Neural progenitor cell (in vitro differentiated cells): ENCODE measurements at regions not wholly inside any gene's neighbourhood (a gene's known extent, or its start where the extent isn't known, plus 50 kb on each side); places are given as distances from the start of the nearest gene placed in this dataset.
A peak's percentile ranks its signal among the peaks of the same experiment; 100 is the strongest.

ENCODE experiments used
- DNase-seq: peaks from one replicate; pipeline ENCODE4 v3.0.0-alpha.2; 2016; ENCODE audit warnings: low spot score
- H2AFZ ChIP-seq: fragments of 200-600 bp; sonication (generic); replicated peaks from 2 replicates; pipeline ENCODE4 v1.6.1; 2016; ENCODE audit warnings: antibody characterized with exemption
- H3F3A ChIP-seq: fragments of 200-600 bp; sonication (generic); 2 replicates; pipeline ENCODE4 v1.6.1; 2016; ENCODE audit warnings: antibody characterized with exemption, low read depth
- H3K27ac ChIP-seq: fragments of 200-600 bp; sonication (generic); 2 replicates; pipeline ENCODE4 v1.5.1; 2016; ENCODE audit warnings: mild to moderate bottlenecking
- H3K27me3 ChIP-seq: fragments of 200-600 bp; sonication (generic); 2 replicates; pipeline ENCODE4 v1.6.1; 2016; ENCODE audit warnings: mild to moderate bottlenecking, moderate library complexity
- H3K36me3 ChIP-seq: fragments of 200-600 bp; sonication (generic); 2 replicates; pipeline ENCODE4 v1.5.1; 2016
- H3K4me1 ChIP-seq: fragments of 200-600 bp; sonication (generic); 2 replicates; pipeline ENCODE4 v1.6.1; 2016; ENCODE audit warnings: mixed run types
- H3K4me2 ChIP-seq: fragments of 200-600 bp; sonication (generic); 2 replicates; pipeline ENCODE4 v1.6.1; 2016
- H3K4me3 ChIP-seq: fragments of 200-600 bp; sonication (generic); 2 replicates; pipeline ENCODE4 v1.5.1; 2016
- H3K79me2 ChIP-seq: fragments of 200-600 bp; sonication (generic); 2 replicates; pipeline ENCODE4 v1.6.1; 2016; ENCODE audit warnings: low read depth
- H3K9ac ChIP-seq: fragments of 200-600 bp; sonication (generic); 2 replicates; pipeline ENCODE4 v1.6.1; 2016
- H3K9me3 ChIP-seq: fragments of 200-600 bp; sonication (generic); 2 replicates; pipeline ENCODE4 v1.5.1; 2016; ENCODE audit warnings: low read depth
- H4K20me1 ChIP-seq: fragments of 200-600 bp; sonication (generic); 2 replicates; pipeline ENCODE4 v1.6.1; 2016; ENCODE audit warnings: low read depth
- H3K27ac Mint-ChIP-seq: 3 replicates; pipeline ENCODE4 v1.8.0; 2021; ENCODE audit warnings: mixed read lengths
- H3K27me3 Mint-ChIP-seq: 2 replicates; pipeline ENCODE4 v1.8.0; 2022; ENCODE audit warnings: low read depth, mild to moderate bottlenecking, inconsistent platforms, moderate library complexity, mixed read lengths; ENCODE audit not compliant: insufficient read depth
- H3K36me3 Mint-ChIP-seq: 3 replicates; pipeline ENCODE4 v1.8.0; 2021; ENCODE audit warnings: mixed read lengths
- H3K4me1 Mint-ChIP-seq: 3 replicates; pipeline ENCODE4 v1.8.0; 2021; ENCODE audit warnings: mixed read lengths
- H3K4me3 Mint-ChIP-seq: 3 replicates; pipeline ENCODE4 v1.8.0; 2021; ENCODE audit warnings: mild to moderate bottlenecking, moderate library complexity, mixed read lengths
- H3K9me3 Mint-ChIP-seq: 3 replicates; pipeline ENCODE4 v1.8.0; 2020; ENCODE audit warnings: mixed read lengths
- EZH2 ChIP-seq: fragments of 200-600 bp; sonication (generic); IDR thresholded peaks from 2 replicates; pipeline ENCODE4 v1.6.1; 2017; ENCODE audit warnings: antibody characterized with exemption, mild to moderate bottlenecking, moderate library complexity
- EZH2phosphoT487 ChIP-seq: fragments of 200-600 bp; sonication (generic); IDR thresholded peaks from 2 replicates; pipeline ENCODE4 v1.6.1; 2017; ENCODE audit warnings: antibody characterized with exemption
- TF ChIP-seq, protein P1 (sequence below): fragments of 200-600 bp; sonication (generic); IDR thresholded peaks from 2 replicates; pipeline ENCODE4 v1.5.1; 2017; ENCODE audit warnings: antibody characterized with exemption, mild to moderate bottlenecking

DNA sequence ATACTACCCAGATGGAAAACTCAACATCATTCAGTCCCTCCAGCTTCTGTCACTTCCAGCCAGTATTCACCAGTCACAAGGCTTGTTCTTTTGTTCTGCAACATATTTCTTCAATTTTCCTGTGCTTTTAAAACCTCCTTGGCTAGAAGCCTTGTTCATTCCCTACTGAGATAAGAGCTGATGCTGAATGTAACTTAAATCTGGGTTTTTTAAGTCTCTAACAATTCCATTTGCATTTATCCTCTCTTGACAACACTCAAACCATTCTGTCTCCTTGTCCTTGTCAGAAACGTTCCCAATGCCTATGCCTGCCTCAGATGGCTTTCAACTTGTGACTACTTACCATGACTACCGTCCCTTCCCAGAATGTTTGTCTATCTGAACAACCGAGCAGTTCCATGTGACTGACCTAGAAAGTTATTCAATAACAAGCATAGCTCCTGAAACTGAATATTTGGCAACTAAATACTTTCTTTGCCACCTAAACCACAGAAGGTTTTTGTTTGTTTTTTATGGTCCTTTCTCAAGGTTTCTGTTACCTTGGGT is 682.9 kb upstream of the GALNTL6 start:
- no peak overlapping the region for H3K4me3 Mint-ChIP-seq
- H3K27me3 ChIP-seq = no peaks in the 10 kb centered on the region
- H2AFZ ChIP-seq = no peak overlapping the region
- DNase-seq = no peak
- no peaks in the 10 kb centered on the region for H3K27me3 Mint-ChIP-seq
- H3K27ac ChIP-seq = no peak overlapping the region
- H3K4me2 ChIP-seq = no peak overlapping the region
- no peaks in the 10 kb centered on the region for H4K20me1 ChIP-seq
- no peaks in the 10 kb centered on the region for H3K36me3 Mint-ChIP-seq
- H3K4me1 Mint-ChIP-seq = peaks cover 6% of the 10 kb centered on the region
- H3K79me2 ChIP-seq = no peaks in the 10 kb centered on the region
- no peaks in the 10 kb centered on the region for H3K4me1 ChIP-seq
- no peak overlapping the region for H3K9ac ChIP-seq
- TF ChIP-seq, protein P1, sequence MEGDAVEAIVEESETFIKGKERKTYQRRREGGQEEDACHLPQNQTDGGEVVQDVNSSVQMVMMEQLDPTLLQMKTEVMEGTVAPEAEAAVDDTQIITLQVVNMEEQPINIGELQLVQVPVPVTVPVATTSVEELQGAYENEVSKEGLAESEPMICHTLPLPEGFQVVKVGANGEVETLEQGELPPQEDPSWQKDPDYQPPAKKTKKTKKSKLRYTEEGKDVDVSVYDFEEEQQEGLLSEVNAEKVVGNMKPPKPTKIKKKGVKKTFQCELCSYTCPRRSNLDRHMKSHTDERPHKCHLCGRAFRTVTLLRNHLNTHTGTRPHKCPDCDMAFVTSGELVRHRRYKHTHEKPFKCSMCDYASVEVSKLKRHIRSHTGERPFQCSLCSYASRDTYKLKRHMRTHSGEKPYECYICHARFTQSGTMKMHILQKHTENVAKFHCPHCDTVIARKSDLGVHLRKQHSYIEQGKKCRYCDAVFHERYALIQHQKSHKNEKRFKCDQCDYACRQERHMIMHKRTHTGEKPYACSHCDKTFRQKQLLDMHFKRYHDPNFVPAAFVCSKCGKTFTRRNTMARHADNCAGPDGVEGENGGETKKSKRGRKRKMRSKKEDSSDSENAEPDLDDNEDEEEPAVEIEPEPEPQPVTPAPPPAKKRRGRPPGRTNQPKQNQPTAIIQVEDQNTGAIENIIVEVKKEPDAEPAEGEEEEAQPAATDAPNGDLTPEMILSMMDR = no peak
- TF ChIP-seq EZH2phosphoT487 = no peak
- TF ChIP-seq EZH2 = no peak
- no peaks in the 10 kb centered on the region for H3K36me3 ChIP-seq
- no peak overlapping the region for H3K4me3 ChIP-seq
- no peaks in the 10 kb centered on the region for H3F3A ChIP-seq
- H3K9me3 Mint-ChIP-seq = no peaks in the 10 kb centered on the region
- H3K27ac Mint-ChIP-seq = peak overlapping the region; percentile 44
- no peaks in the 10 kb centered on the region for H3K9me3 ChIP-seq

DNA sequence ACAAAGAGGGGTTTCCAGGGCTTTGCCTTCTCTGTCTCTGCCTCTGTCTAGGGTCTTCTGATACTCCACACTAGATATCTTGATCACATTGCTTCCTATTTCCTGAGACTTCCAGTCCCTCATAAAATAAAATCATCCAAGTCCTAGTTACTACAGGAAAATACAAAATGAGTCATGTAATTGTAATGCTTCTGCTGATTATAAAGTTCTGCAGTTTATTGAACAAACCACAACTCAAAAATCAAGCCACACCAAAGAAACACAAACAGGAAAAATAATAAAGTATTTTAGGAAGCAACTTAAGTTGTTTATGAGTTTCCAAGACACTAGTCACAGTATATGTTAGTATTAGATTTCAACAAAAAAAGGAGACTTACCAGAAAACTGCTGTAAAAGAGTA is 695.1 kb upstream of the GALNTL6 start:
- Histone ChIP-seq H3K36me3 (no peaks in the 10 kb centered on the region), H3K4me3 (no peak overlapping the region), H3K9me3 (no peaks in the 10 kb centered on the region), H3K27ac (no peak overlapping the region), H3K4me1 (no peaks in the 10 kb centered on the region), H3K4me2 (no peak overlapping the region), H3K9ac (no peak overlapping the region), H3F3A (no peaks in the 10 kb centered on the region), H4K20me1 (no peaks in the 10 kb centered on the region), H3K27me3 (no peaks in the 10 kb centered on the region), H3K79me2 (no peaks in the 10 kb centered on the region), H2AFZ (no peak overlapping the region)
- Mint-ChIP-seq H3K4me3 (no peak overlapping the region), H3K27me3 (no peaks in the 10 kb centered on the region), H3K4me1 (no peaks in the 10 kb centered on the region), H3K9me3 (no peaks in the 10 kb centered on the region), H3K27ac (no peak overlapping the region), H3K36me3 (no peaks in the 10 kb centered on the region)
- no peak for DNase-seq
- TF ChIP-seq EZH2 (no peak), EZH2phosphoT487 (no peak)
- TF ChIP-seq, protein P1 = no peak

DNA sequence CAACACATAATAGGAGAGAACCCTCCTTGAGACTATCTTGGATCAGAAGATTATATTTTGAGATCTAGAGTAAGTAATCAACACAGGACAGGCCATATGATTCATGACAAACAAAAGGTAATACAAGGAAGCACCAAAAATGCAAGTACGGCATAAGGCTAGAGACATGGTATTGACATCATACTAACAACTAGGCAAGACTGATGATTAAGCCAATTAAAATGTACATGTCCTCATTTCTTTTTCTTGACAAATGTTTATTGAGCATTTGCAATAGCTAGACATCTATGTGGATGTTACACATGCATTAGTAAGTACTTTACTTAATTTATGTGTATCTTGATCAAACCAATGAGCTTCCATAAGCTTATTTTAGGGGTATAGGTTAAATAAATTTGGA is 695.7 kb upstream of the GALNTL6 start:
- Mint-ChIP-seq H3K4me1 (no peaks in the 10 kb centered on the region), H3K9me3 (no peaks in the 10 kb centered on the region), H3K4me3 (no peak overlapping the region), H3K27me3 (no peaks in the 10 kb centered on the region), H3K36me3 (no peaks in the 10 kb centered on the region), H3K27ac (no peak overlapping the region)
- no peaks in the 10 kb centered on the region for H4K20me1 ChIP-seq
- no peaks in the 10 kb centered on the region for H3K9me3 ChIP-seq
- H2AFZ ChIP-seq = no peak overlapping the region
- H3K4me3 ChIP-seq = no peak overlapping the region
- no peak overlapping the region for H3K9ac ChIP-seq
- H3K4me2 ChIP-seq = no peak overlapping the region
- DNase-seq = no peak
- no peaks in the 10 kb centered on the region for H3K4me1 ChIP-seq
- no peaks in the 10 kb centered on the region for H3K27me3 ChIP-seq
- H3F3A ChIP-seq = no peaks in the 10 kb centered on the region
- H3K27ac ChIP-seq = no peak overlapping the region
- H3K36me3 ChIP-seq = no peaks in the 10 kb centered on the region
- no peaks in the 10 kb centered on the region for H3K79me2 ChIP-seq
- TF ChIP-seq, protein P1 = no peak
- TF ChIP-seq EZH2 (no peak), EZH2phosphoT487 (no peak)
